SK-N-SH (cell line): ENCODE measurements at regions not wholly inside any gene's neighbourhood (a gene's known extent, or its start where the extent isn't known, plus 50 kb on each side); places are given as distances from the start of the nearest gene placed in this dataset.

Experiments used
- CTCF ChIA-PET: fragments of 300-600, 350-600 bp; formaldehyde crosslinking; extraction: SDS; loops from one replicate; lab custom pipeline; 2021; lab: Yijun Ruan, JAX
- POLR2A ChIA-PET: fragments of 350-600 bp; sonication (Branson Sonifier 250); formaldehyde crosslinking; extraction: SDS; loops from one replicate; lab custom pipeline; 2020; ENCODE audit warnings: antibody characterized with exemption, inconsistent platforms; lab: Yijun Ruan, JAX
- DNase-seq: peaks from one replicate; pipeline ENCODE4 v3.0.0; 2012
- H2AFZ ChIP-seq: fragments of 200-600 bp; sonication (generic); 2 replicates; pipeline ENCODE4 v1.8.1; 2016; ENCODE audit warnings: antibody characterized with exemption, mild to moderate bottlenecking, low read depth
- H3F3A ChIP-seq: fragments of 200-600 bp; sonication (generic); replicated peaks from 2 replicates; pipeline ENCODE3; 2016; ENCODE audit warnings: antibody characterized with exemption, mild to moderate bottlenecking; ENCODE audit not compliant: insufficient read depth
- H3K27ac ChIP-seq, 2 experiments: fragments of 200-500 bp in 1 of 2; fragments of 200-600 bp in 1 of 2; sonication (Bioruptor generic) in 1 of 2; sonication (generic), shearing (Covaris generic) in 1 of 2; 2 replicates each; pipeline versions ENCODE4 v1.5.1 to v1.6.1; 2014 to 2016; ENCODE audit warnings: low read depth in 2 of 2, inconsistent platforms in 1 of 2, low read length in 1 of 2, mild to moderate bottlenecking in 1 of 2, mixed read lengths in 1 of 2
- H3K27me3 ChIP-seq: fragments of 200-600 bp; sonication (generic), shearing (Covaris generic); 2 replicates; pipeline ENCODE4 v1.6.1; 2016; ENCODE audit warnings: mixed run types; ENCODE audit not compliant: insufficient read depth
- H3K36me3 ChIP-seq, 2 experiments: fragments of 200-500 bp in 1 of 2; fragments of 200-600 bp in 1 of 2; sonication (Bioruptor generic) in 1 of 2; sonication (generic) in 1 of 2; replicated peaks in 1 of 2; 2 replicates each; pipeline versions ENCODE3 to v1.5.1; 2014 to 2016; ENCODE audit warnings: low read length in 1 of 2, mild to moderate bottlenecking in 1 of 2; ENCODE audit not compliant: insufficient read depth in 2 of 2, control insufficient read depth in 1 of 2
- H3K4me1 ChIP-seq, 2 experiments: fragments of 200-500 bp in 1 of 2; fragments of 200-600 bp in 1 of 2; sonication (Bioruptor generic) in 1 of 2; sonication (generic), shearing (Covaris generic) in 1 of 2; 2 replicates each; pipeline versions ENCODE4 v1.5.1 to v1.6.1; 2014 to 2016; ENCODE audit warnings: low read depth in 1 of 2, low read length in 1 of 2, mixed run types in 1 of 2; ENCODE audit not compliant: insufficient read depth in 2 of 2, control insufficient read depth in 1 of 2
- H3K4me2 ChIP-seq: fragments of 200-600 bp; sonication (generic), shearing (Covaris generic); 2 replicates; pipeline ENCODE4 v1.6.1; 2017; ENCODE audit warnings: mixed run types
- H3K4me3 ChIP-seq, 2 experiments: fragments of 200-500 bp in 1 of 2; fragments of 200-600 bp in 1 of 2; sonication (Bioruptor generic) in 1 of 2; sonication (generic), shearing (Covaris generic) in 1 of 2; 2 replicates each; pipeline versions ENCODE4 v1.5.1 to v1.8.1; 2014 to 2016; ENCODE audit warnings: low read depth in 2 of 2, inconsistent platforms in 1 of 2, low read length in 1 of 2, mild to moderate bottlenecking in 1 of 2, mixed read lengths in 1 of 2, moderate library complexity in 1 of 2
- H3K79me2 ChIP-seq: fragments of 200-600 bp; sonication (generic); 2 replicates; pipeline ENCODE4 v1.8.1; 2017; ENCODE audit warnings: mild to moderate bottlenecking; ENCODE audit not compliant: insufficient read depth
- H3K9ac ChIP-seq: fragments of 200-600 bp; sonication (generic); 2 replicates; pipeline ENCODE4 v1.6.1; 2017; ENCODE audit warnings: mixed run types
- H3K9me2 ChIP-seq: fragments of 200-600 bp; sonication (generic); 2 replicates; pipeline ENCODE4 v1.6.1; 2017; ENCODE audit warnings: mixed run types
- H3K9me3 ChIP-seq: fragments of 200-600 bp; sonication (generic); 2 replicates; pipeline ENCODE4 v1.6.1; 2017; ENCODE audit warnings: mixed run types, mild to moderate bottlenecking, moderate library complexity
- H4K20me1 ChIP-seq: fragments of 200-600 bp; sonication (generic); 2 replicates; pipeline ENCODE4 v1.6.1; 2017; ENCODE audit warnings: mild to moderate bottlenecking, mixed run types; ENCODE audit not compliant: insufficient read depth
- CHD2 ChIP-seq: fragments of 150-350 bp; IDR thresholded peaks from 2 replicates; pipeline ENCODE4 v1.6.1; 2018; ENCODE audit warnings: low read length; ENCODE audit not compliant: partially characterized antibody
- EP300 ChIP-seq, 2 experiments: IDR thresholded peaks; 2 replicates each; pipeline versions ENCODE4 v1.4.0 to v1.6.1; 2012; ENCODE audit warnings: borderline replicate concordance in 1 of 2, low read depth in 1 of 2, low read length in 1 of 2
- JUND ChIP-seq: IDR thresholded peaks from 2 replicates; pipeline ENCODE4 v1.4.0; 2012
- MXI1 ChIP-seq: IDR thresholded peaks from 2 replicates; pipeline ENCODE4 v1.6.1; 2012; ENCODE audit warnings: mild to moderate bottlenecking, low read depth, low read length, improper control_type of control experiment
- NFIC ChIP-seq: IDR thresholded peaks from 2 replicates; pipeline ENCODE4 v1.4.0; 2012; ENCODE audit warnings: borderline replicate concordance
- NRF1 ChIP-seq: IDR thresholded peaks from 2 replicates; pipeline ENCODE4 v1.6.1; 2012; ENCODE audit warnings: low read depth, mild to moderate bottlenecking, low read length
- POLR2AphosphoS5 ChIP-seq: IDR thresholded peaks from 2 replicates; pipeline ENCODE4 v1.6.1; 2012; ENCODE audit warnings: low read depth, low read length
- RAD21 ChIP-seq: IDR thresholded peaks from 2 replicates; pipeline ENCODE4 v1.6.1; 2012; ENCODE audit warnings: mild to moderate bottlenecking, low read length
- RFX5 ChIP-seq: IDR thresholded peaks from 2 replicates; pipeline ENCODE4 v1.6.1; 2012; ENCODE audit warnings: mild to moderate bottlenecking, improper control_type of control experiment, low read length
- RXRA ChIP-seq: IDR thresholded peaks from 2 replicates; pipeline ENCODE4 v1.4.0; 2012; ENCODE audit warnings: low read depth, mild to moderate bottlenecking, borderline replicate concordance
- TAF1 ChIP-seq: IDR thresholded peaks from 2 replicates; pipeline ENCODE4 v1.6.1; 2012; ENCODE audit warnings: low read depth, mild to moderate bottlenecking, low read length, moderate library complexity, borderline replicate concordance
- YY1 ChIP-seq: IDR thresholded peaks from 2 replicates; pipeline ENCODE4 v1.4.0; 2012; ENCODE audit warnings: low read depth, mild to moderate bottlenecking
- WGBS: methylation state at CpG from one replicate; pipeline ENCODE4 v1.1.6; 2017; ENCODE audit warnings: low lambda C conversion rate; 5-methylcytosine and 5-hydroxymethylcytosine counted together
- TF ChIP-seq, protein P1 (sequence below): IDR thresholded peaks from 2 replicates; pipeline ENCODE4 v1.4.0; 2012; ENCODE audit warnings: low read depth, borderline replicate concordance
- TF ChIP-seq, protein P2 (sequence below): IDR thresholded peaks from 2 replicates; pipeline ENCODE4; 2012

DNA sequence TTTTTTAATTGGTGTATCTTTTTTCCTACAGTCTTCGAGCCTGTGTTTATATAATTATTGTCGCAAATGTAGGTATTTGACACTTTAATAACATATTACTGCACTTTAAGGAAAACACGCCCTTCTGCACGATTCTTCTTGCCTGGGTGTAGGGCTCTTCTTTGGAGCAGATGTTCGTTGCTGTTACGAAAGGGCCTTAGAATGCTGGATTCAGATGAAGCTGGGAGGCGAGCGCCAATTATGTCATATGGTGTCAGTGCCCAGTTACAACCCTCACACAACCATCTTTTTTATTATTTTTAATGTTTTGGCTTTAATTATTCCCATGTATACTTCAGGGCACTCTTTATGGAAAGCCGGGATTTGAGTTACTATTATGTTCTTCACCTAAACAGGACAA lies 553.0 kb downstream of the EBF1 start:
- Histone ChIP-seq H3K79me2 (no peaks in the 10 kb centered on the region), H2AFZ (no peak overlapping the region), H3K27me3 (no peaks in the 10 kb centered on the region), H3K9me2 (no peaks in the 10 kb centered on the region), H3K27ac (no peak overlapping the region), H4K20me1 (no peaks in the 10 kb centered on the region), H3K4me2 (no peak overlapping the region), H3K36me3 (no peaks in the 10 kb centered on the region), H3K9me3 (no peaks in the 10 kb centered on the region), H3K4me1 (no peaks in the 10 kb centered on the region), H3F3A (no peaks in the 10 kb centered on the region), H3K4me3 (no peak overlapping the region), H3K9ac (no peak overlapping the region)
- no peak for TF ChIP-seq NRF1
- TF ChIP-seq EP300 (IDR thresholded peaks at IDR 0.05; ENCODE audit: borderline replicate concordance in 1 of 2, low read depth in 1 of 2, low read length in 1 of 2) = no peak
- no peak for TF ChIP-seq RXRA
- TF ChIP-seq POLR2AphosphoS5 = no peak
- TF ChIP-seq, protein P1, sequence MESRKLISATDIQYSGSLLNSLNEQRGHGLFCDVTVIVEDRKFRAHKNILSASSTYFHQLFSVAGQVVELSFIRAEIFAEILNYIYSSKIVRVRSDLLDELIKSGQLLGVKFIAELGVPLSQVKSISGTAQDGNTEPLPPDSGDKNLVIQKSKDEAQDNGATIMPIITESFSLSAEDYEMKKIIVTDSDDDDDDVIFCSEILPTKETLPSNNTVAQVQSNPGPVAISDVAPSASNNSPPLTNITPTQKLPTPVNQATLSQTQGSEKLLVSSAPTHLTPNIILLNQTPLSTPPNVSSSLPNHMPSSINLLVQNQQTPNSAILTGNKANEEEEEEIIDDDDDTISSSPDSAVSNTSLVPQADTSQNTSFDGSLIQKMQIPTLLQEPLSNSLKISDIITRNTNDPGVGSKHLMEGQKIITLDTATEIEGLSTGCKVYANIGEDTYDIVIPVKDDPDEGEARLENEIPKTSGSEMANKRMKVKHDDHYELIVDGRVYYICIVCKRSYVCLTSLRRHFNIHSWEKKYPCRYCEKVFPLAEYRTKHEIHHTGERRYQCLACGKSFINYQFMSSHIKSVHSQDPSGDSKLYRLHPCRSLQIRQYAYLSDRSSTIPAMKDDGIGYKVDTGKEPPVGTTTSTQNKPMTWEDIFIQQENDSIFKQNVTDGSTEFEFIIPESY = no peak
- TF ChIP-seq JUND = no peak
- no peak for TF ChIP-seq CHD2
- TF ChIP-seq NFIC = no peak
- TF ChIP-seq, protein P2, sequence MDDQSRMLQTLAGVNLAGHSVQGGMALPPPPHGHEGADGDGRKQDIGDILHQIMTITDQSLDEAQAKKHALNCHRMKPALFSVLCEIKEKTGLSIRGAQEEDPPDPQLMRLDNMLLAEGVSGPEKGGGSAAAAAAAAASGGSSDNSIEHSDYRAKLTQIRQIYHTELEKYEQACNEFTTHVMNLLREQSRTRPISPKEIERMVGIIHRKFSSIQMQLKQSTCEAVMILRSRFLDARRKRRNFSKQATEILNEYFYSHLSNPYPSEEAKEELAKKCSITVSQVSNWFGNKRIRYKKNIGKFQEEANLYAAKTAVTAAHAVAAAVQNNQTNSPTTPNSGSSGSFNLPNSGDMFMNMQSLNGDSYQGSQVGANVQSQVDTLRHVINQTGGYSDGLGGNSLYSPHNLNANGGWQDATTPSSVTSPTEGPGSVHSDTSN = no peak
- TF ChIP-seq RAD21 = no peak
- no peak for TF ChIP-seq MXI1
- no peak for TF ChIP-seq TAF1
- TF ChIP-seq RFX5 = no peak
- no peak for TF ChIP-seq YY1
- DNase-seq = no peak
- POLR2A ChIA-PET = no interaction called here
- 55% methylated on average over 9 of the region's 9 CpGs for WGBS
- CTCF ChIA-PET = interaction anchor here (0.9 to 2.6 kb wide), 2 partner anchors 10 to 13 kb away, joined by 3 to 10 read pairs; no protein-coding TSS in a partner anchor

DNA sequence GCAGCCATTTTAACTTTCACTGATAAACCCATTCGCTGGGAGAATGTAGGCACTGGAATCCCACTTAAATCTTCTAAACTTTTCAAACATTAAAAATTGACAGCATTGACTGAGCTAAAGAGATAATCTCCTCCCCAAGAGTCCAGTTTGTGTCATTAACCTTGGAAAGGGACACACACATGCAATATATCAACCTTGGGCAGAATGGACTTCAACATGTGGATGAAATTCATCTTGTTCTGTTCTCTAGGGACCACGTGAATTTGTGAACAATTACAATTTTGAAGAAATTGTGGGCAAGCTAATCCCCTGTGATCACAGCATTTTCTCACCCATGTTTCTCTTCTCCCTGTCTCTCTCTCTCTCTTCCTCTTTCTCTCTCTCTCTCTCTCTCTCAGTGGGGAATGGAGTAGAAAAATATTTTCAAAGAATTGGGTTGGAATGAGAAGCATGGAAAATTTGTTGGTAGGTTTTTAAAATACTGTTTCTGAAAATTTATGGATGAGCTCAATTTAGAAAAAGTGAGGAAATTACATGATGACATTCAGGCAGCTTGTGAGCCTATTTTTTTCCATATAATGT lies 553.7 kb downstream of the EBF1 start:
- no peak for DNase-seq
- TF ChIP-seq RFX5 = no peak
- Histone ChIP-seq H3K4me1 (no peaks in the 10 kb centered on the region), H3K4me2 (no peak overlapping the region), H3K9ac (no peak overlapping the region), H3K36me3 (no peaks in the 10 kb centered on the region), H3K9me2 (no peaks in the 10 kb centered on the region), H3K9me3 (no peaks in the 10 kb centered on the region), H2AFZ (no peak overlapping the region), H3K79me2 (no peaks in the 10 kb centered on the region), H4K20me1 (no peaks in the 10 kb centered on the region), H3K27ac (no peak overlapping the region), H3F3A (no peaks in the 10 kb centered on the region), H3K4me3 (no peak overlapping the region), H3K27me3 (no peaks in the 10 kb centered on the region)
- ChIA-PET POLR2A (no interaction called here), CTCF (interaction anchor here (2.6 kb wide), 1 partner anchor 10 kb away, joined by 10 read pairs; no protein-coding TSS in a partner anchor)
- 16% methylated on average over 2 of the region's 2 CpGs for WGBS
